ENCODE measurements at regions not wholly inside any gene's neighbourhood (a gene's known extent, or its start where the extent isn't known, plus 50 kb on each side); places are given as distances from the start of the nearest gene placed in this dataset.
"Not testable (repeated sequence)": the region's sequence is repeated elsewhere in the genome, so short reads cannot be mapped to it uniquely, and the experiment has no call there.

- no peak for DNase-seq (ENCODE audit: extremely low read depth in 1 of 2, low read depth in 1 of 2)
These were observed 191.5 kb downstream of the SEC14L1 start for GRCh38 chr17:77332034-77332971.

GRCh38 chr17:77332981-77333685 lies 192.4 kb downstream of the SEC14L1 start:
- DNase-seq (ENCODE audit: extremely low read depth in 1 of 2, low read depth in 1 of 2), result peak in 1 of 2 donors; percentile 57

GRCh38 chr17:77337150-77337549 lies 196.4 kb downstream of the SEC14L1 start:
- no peak for DNase-seq (ENCODE audit: extremely low read depth in 1 of 2, low read depth in 1 of 2)

GRCh38 chr17:77341069-77341541 lies 200.3 kb downstream of the SEC14L1 start:
- no peak for DNase-seq (ENCODE audit: extremely low read depth in 1 of 2, low read depth in 1 of 2)

- not testable (repeated sequence) for DNase-seq (ENCODE audit: extremely low read depth in 1 of 2, low read depth in 1 of 2)
These were observed 201.9 kb downstream of the SEC14L1 start for GRCh38 chr17:77342656-77342990.

GRCh38 chr17:77343031-77343800 lies 202.4 kb downstream of the SEC14L1 start:
- no peak for DNase-seq (ENCODE audit: extremely low read depth in 1 of 2, low read depth in 1 of 2)

GRCh38 chr17:77344038-77344437 lies 203.3 kb downstream of the SEC14L1 start:
- DNase-seq (ENCODE audit: extremely low read depth in 1 of 2, low read depth in 1 of 2), result no peak

- no peak for DNase-seq (ENCODE audit: extremely low read depth in 1 of 2, low read depth in 1 of 2)
These were observed 204.6 kb downstream of the SEC14L1 start for GRCh38 chr17:77345260-77345910.

- DNase-seq (ENCODE audit: extremely low read depth in 1 of 2, low read depth in 1 of 2), result no peak
These were observed 206.0 kb downstream of the SEC14L1 start for GRCh38 chr17:77346765-77347164.

- DNase-seq (ENCODE audit: extremely low read depth in 1 of 2, low read depth in 1 of 2), result no peak
These were observed 206.8 kb downstream of the SEC14L1 start for GRCh38 chr17:77347544-77347943.

- DNase-seq (ENCODE audit: extremely low read depth in 1 of 2, low read depth in 1 of 2), result no peak
These were observed 209.4 kb downstream of the SEC14L1 start for GRCh38 chr17:77349976-77350830.

GRCh38 chr17:77352441-77352840 lies 211.7 kb downstream of the SEC14L1 start:
- DNase-seq (ENCODE audit: extremely low read depth in 1 of 2, low read depth in 1 of 2), result no peak

- DNase-seq (ENCODE audit: extremely low read depth in 1 of 2, low read depth in 1 of 2), result no peak
These were observed 212.2 kb downstream of the SEC14L1 start for GRCh38 chr17:77352996-77353395.

- DNase-seq (ENCODE audit: extremely low read depth in 1 of 2, low read depth in 1 of 2), result no peak
These were observed 213.1 kb downstream of the SEC14L1 start for GRCh38 chr17:77353684-77354419.

- no peak for DNase-seq (ENCODE audit: extremely low read depth in 1 of 2, low read depth in 1 of 2)
These were observed 213.6 kb downstream of the SEC14L1 start for GRCh38 chr17:77354420-77354669.

- DNase-seq (ENCODE audit: extremely low read depth in 1 of 2, low read depth in 1 of 2), result no peak
These were observed 214.1 kb downstream of the SEC14L1 start for GRCh38 chr17:77354670-77355455.

GRCh38 chr17:77356109-77356689 lies 215.4 kb downstream of the SEC14L1 start:
- no peak for DNase-seq (ENCODE audit: extremely low read depth in 1 of 2, low read depth in 1 of 2)

GRCh38 chr17:77356690-77357201 lies 216.0 kb downstream of the SEC14L1 start:
- no peak for DNase-seq (ENCODE audit: extremely low read depth in 1 of 2, low read depth in 1 of 2)
